Activated CD4-positive, alpha-beta memory T cell treated with anti-CD3 and anti-CD28 coated beads, Interleukin-2, amount 10 ng/mL, durations not matched to agents 7 days and 5 days (primary cell): ENCODE measurements at regions not wholly inside any gene's neighbourhood (a gene's known extent, or its start where the extent isn't known, plus 50 kb on each side); places are given as distances from the start of the nearest gene placed in this dataset.

Experiments used
- CTCF ChIA-PET: fragments of 350-600 bp; sonication (Branson Sonifier 250); formaldehyde crosslinking; loops from one replicate; lab custom pipeline; 2021; ENCODE audit warnings: antibody characterized with exemption, inconsistent platforms; lab: Charles Lee
- POLR2A ChIA-PET: fragments of 350-600 bp; sonication (Branson Sonifier 250); formaldehyde crosslinking; loops from one replicate; lab custom pipeline; 2021; ENCODE audit warnings: antibody characterized with exemption; lab: Charles Lee
- DNase-seq: peaks from one replicate; pipeline ENCODE4 v3.0.0-alpha.2; 2020
- H3K27ac Mint-ChIP-seq: one replicate; pipeline ENCODE4 v1.8.0; 2021; ENCODE audit warnings: mild to moderate bottlenecking, mixed read lengths
- H3K27me3 Mint-ChIP-seq: one replicate; pipeline ENCODE4 v1.8.0; 2021; ENCODE audit warnings: mixed read lengths
- H3K36me3 Mint-ChIP-seq: one replicate; pipeline ENCODE4 v1.8.0; 2021; ENCODE audit warnings: low read depth, mixed read lengths
- H3K4me1 Mint-ChIP-seq: one replicate; pipeline ENCODE4 v1.8.0; 2021; ENCODE audit warnings: mixed read lengths
- H3K4me3 Mint-ChIP-seq: one replicate; pipeline ENCODE4 v1.8.0; 2021; ENCODE audit warnings: mild to moderate bottlenecking, mixed read lengths
- H3K9me3 Mint-ChIP-seq: one replicate; pipeline ENCODE4 v1.8.0; 2021; ENCODE audit warnings: mixed read lengths

DNA sequence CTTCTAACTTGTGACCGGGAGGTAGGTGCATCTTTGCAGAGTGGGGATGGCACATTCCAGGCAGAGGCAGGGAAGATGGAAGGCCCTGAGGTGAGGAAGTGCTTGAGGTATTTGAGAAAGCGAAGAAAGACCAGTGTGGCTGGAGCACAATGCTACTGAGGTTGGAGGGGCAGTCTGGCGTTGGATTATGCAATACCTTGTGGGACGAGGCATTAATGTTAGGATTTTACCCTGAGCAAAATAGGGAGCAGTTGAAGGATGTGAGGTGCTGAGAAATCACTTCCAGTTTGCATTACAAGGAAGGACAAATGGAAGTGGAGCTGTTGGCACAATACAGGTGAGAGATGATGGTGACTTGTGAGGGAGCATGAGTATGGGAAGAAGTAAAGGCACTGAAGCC, 145.5 kb downstream of the KCNA5 start:
- no peaks in the 10 kb centered on the region for H3K9me3 Mint-ChIP-seq

DNA sequence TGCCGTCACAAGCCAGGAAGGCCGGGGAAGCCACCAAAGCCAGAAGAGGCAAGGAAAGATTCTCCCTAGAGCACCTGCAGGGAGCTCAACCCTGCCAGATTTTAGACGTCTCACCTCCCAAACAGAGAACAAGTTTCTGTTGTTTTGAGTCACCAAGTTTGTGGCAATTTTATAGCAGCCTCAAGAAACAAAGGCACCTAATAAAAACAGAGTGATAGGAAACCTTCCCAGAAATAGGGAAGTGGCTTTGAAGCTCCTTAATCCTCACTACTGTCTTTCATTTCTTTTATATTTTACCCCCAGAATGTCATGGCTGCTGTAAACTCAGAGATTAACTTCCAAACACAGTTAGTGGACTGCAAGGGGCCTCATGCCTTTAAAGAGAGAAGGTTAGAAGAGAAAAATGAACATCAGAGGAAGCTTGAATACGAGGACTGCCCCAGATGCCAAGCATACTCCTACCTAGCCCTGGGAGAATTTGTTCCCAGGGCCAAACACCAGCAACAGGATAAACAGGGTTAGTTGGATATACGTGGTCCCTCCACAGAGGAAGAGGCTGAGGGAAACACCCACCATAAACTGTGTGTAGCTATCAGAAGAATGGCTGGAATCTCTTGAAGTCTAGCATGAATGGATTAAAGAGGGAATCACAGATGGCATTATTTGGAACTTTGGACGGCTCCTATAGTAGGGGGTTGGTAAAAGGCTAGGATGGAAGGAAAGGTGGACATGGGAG, 148.3 kb downstream of the KCNA5 start:
- H3K27me3 Mint-ChIP-seq = peaks cover 1% of the 10 kb centered on the region
- no peaks in the 10 kb centered on the region for H3K36me3 Mint-ChIP-seq
- ChIA-PET CTCF (no interaction called here), POLR2A (no interaction called here)
- no peaks in the 10 kb centered on the region for H3K4me1 Mint-ChIP-seq
- no peak for DNase-seq
- H3K4me3 Mint-ChIP-seq = no peak overlapping the region
- H3K27ac Mint-ChIP-seq = no peak overlapping the region
- no peaks in the 10 kb centered on the region for H3K9me3 Mint-ChIP-seq

More for the DNA sequence above, 145.5 kb downstream of the KCNA5 start:
- H3K36me3 Mint-ChIP-seq = no peaks in the 10 kb centered on the region
- CTCF ChIA-PET = no interaction called here
- POLR2A ChIA-PET = no interaction called here
- no peaks in the 10 kb centered on the region for H3K27me3 Mint-ChIP-seq
- H3K4me1 Mint-ChIP-seq = no peaks in the 10 kb centered on the region
- no peak overlapping the region for H3K27ac Mint-ChIP-seq
- H3K4me3 Mint-ChIP-seq = no peak overlapping the region
- DNase-seq = no peak

DNA sequence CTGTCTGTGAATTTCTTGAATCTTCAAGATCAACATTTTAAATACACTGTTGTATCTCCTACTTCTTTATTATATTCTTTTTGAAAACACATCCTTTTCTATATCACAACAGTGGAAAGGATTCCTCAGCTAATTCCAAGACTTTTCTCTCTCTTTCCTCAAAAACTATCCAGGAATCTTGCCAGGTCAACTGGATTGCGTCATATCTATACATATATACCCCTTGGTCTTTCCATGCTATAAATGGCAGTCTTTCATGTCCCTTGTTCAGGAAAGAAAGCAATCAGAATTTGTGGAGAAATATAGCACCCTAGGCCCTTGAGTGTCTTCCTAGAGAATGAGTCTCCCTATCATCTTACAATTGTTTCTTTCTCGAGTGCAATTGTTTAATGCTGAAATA, 149.0 kb downstream of the KCNA5 start:
- Mint-ChIP-seq H3K27me3 (peaks cover 1% of the 10 kb centered on the region), H3K36me3 (no peaks in the 10 kb centered on the region), H3K4me1 (no peaks in the 10 kb centered on the region), H3K27ac (no peak overlapping the region), H3K9me3 (no peaks in the 10 kb centered on the region), H3K4me3 (no peak overlapping the region)
- ChIA-PET POLR2A (no interaction called here), CTCF (no interaction called here)
- no peak for DNase-seq

DNA sequence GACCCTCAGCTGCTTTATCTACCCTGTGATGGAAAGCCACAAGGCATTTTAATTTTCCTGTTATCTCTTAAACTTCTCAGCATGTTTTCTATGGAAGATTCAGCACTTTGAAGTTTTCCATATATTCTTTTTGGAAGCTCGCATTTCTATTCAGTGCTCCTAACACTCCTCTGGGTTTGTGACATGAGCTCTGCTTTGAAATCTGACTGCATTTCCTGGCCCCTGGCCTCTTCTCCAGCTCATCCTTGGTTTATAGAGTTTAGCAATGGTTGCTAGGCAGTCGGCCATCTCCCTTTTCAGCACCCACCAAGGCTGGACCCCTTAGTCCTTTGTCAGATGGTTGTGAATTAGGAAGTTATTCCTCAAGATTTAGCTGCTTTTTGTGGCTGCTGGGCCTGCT, 150.6 kb downstream of the KCNA5 start:
- Mint-ChIP-seq H3K27me3 (peaks cover 1% of the 10 kb centered on the region), H3K4me3 (no peak overlapping the region), H3K9me3 (no peaks in the 10 kb centered on the region), H3K27ac (no peak overlapping the region), H3K36me3 (no peaks in the 10 kb centered on the region), H3K4me1 (no peaks in the 10 kb centered on the region)
- DNase-seq = no peak
- ChIA-PET POLR2A (no interaction called here), CTCF (no interaction called here)

DNA sequence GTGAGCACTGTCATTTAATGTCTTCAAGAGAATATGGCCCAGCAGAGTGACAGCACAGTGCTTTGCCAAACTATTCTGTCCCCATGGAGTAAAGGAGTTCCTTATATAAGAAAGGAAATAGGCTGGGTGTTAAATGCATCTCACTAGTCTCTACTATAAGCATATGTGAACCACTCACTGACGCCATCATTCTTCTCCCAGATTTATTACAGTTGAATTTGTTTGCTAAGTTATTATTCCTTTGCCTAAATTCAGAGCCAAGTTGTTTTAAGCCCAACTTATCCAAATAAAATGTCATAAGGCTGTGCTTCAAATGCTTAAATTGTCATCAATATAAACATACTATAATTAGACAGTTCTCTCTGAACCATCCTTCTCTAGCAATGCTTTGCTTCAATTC, 151.6 kb downstream of the KCNA5 start:
- peaks cover 1% of the 10 kb centered on the region for H3K27me3 Mint-ChIP-seq
- H3K36me3 Mint-ChIP-seq = no peaks in the 10 kb centered on the region
- H3K9me3 Mint-ChIP-seq = no peaks in the 10 kb centered on the region
- no peak overlapping the region for H3K4me3 Mint-ChIP-seq
- POLR2A ChIA-PET = no interaction called here
- H3K27ac Mint-ChIP-seq = no peak overlapping the region
- CTCF ChIA-PET = no interaction called here
- H3K4me1 Mint-ChIP-seq = no peaks in the 10 kb centered on the region
- no peak for DNase-seq

DNA sequence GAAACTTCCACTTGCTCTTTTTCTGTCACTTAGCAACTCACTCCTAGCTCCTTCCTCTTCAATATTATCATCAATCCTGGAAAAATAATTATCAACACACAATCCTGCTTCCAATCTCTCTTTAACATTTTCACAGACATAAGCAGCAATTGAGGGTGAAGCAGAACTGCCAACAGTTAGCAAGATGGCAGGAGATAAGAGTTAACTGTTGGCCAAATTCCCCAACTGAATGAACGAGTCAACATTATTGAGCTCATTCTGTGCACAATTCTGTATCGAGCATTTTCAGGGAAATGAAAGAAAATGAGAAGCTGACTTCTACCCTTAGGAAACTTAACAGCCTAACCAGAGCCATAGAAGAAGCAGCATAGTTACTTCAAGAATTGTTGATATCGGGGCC, 152.0 kb downstream of the KCNA5 start:
- Mint-ChIP-seq H3K36me3 (no peaks in the 10 kb centered on the region), H3K27ac (no peak overlapping the region), H3K4me3 (no peak overlapping the region), H3K4me1 (no peaks in the 10 kb centered on the region), H3K27me3 (peaks cover 1% of the 10 kb centered on the region), H3K9me3 (no peaks in the 10 kb centered on the region)
- ChIA-PET CTCF (no interaction called here), POLR2A (no interaction called here)
- DNase-seq = no peak

DNA sequence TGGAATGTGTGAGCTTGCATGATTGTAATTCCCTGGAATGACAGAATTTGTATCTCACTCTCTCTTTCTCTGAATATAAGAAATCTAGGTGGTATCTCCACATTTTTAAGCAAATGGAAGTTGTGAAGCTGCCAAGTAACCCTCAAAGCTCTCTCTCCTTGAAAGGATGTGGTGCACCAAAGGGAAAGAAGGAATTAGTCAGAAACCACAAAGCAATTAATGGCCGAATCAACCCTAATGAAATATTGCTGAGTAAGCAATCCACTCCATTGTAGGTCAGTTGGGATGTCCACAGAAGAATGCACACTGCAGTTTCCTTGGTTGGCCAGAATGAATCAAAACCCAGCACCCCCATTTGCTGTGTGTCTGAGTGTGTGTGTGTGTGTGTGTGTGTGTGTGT, 153.5 kb downstream of the KCNA5 start:
- Mint-ChIP-seq H3K4me1 (no peaks in the 10 kb centered on the region), H3K4me3 (no peak overlapping the region), H3K36me3 (no peaks in the 10 kb centered on the region), H3K27me3 (peaks cover 1% of the 10 kb centered on the region), H3K27ac (no peak overlapping the region), H3K9me3 (no peaks in the 10 kb centered on the region)
- no peak for DNase-seq
- ChIA-PET POLR2A (no interaction called here), CTCF (no interaction called here)

DNA sequence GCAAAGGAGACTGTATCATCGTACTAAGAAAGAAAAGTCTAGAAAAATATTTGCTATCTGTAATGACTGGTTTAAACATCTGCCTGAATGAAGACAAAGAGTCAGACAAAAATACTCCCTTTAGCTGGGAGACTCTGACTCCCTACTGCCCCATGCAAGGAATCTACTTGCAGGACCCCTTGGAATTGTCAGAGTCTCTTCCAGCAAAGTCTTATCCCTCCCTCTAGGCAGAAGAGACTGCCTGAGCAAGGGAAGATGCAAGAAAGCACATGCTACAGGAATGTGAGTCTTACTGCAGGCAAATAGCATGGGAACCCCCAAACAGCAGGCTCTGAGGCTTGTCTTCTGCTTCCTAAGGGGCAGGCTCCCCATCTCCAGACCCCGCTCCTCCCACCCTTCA, 154.0 kb downstream of the KCNA5 start:
- no peak for DNase-seq
- Mint-ChIP-seq H3K36me3 (no peaks in the 10 kb centered on the region), H3K9me3 (no peaks in the 10 kb centered on the region), H3K27ac (no peak overlapping the region), H3K4me1 (no peaks in the 10 kb centered on the region), H3K4me3 (no peak overlapping the region), H3K27me3 (peaks cover 1% of the 10 kb centered on the region)
- CTCF ChIA-PET = no interaction called here
- POLR2A ChIA-PET = no interaction called here

DNA sequence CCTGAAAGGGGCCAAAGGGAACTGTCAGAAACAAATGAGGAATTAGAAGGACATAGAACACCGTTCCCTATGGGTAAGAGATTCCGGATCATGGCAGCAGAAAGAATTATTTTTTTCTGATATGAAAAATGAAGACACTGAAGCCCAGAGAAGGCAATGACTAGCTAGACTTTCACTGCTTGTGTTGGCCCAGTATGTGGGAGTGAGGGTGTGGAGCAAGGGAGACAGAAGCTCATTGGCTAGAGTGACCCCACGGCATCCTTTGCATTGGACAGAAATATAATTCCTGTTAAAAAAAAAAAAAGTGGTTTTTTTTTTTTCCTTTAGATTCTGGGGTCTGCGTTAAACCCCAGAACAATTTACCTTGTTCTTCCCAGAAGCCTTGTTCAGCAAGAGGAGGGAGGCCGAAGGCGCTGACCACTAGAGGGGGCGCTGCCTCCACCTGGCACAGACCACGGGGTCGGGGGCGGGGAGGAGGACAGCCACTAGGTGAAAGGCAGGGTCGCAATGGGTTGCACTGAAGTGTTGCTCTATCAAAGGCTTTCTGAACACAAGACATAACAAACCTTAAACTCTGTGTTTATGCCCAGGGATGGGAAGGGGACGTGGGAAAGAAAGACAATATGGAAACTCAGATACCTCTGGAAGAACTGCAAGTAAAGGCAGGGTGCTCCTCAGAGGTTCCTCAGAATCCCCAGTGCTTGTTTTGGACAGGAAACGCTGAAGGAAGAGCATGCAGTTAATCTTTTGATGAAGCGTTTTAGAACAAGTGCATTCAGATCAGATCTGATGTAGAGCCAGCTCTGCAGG, 156.8 kb downstream of the KCNA5 start:
- no peak for DNase-seq
- ChIA-PET POLR2A (no interaction called here), CTCF (no interaction called here)
- Mint-ChIP-seq H3K27me3 (peaks cover 1% of the 10 kb centered on the region), H3K36me3 (no peaks in the 10 kb centered on the region), H3K27ac (no peak overlapping the region), H3K4me1 (no peaks in the 10 kb centered on the region), H3K9me3 (no peaks in the 10 kb centered on the region), H3K4me3 (no peak overlapping the region)

DNA sequence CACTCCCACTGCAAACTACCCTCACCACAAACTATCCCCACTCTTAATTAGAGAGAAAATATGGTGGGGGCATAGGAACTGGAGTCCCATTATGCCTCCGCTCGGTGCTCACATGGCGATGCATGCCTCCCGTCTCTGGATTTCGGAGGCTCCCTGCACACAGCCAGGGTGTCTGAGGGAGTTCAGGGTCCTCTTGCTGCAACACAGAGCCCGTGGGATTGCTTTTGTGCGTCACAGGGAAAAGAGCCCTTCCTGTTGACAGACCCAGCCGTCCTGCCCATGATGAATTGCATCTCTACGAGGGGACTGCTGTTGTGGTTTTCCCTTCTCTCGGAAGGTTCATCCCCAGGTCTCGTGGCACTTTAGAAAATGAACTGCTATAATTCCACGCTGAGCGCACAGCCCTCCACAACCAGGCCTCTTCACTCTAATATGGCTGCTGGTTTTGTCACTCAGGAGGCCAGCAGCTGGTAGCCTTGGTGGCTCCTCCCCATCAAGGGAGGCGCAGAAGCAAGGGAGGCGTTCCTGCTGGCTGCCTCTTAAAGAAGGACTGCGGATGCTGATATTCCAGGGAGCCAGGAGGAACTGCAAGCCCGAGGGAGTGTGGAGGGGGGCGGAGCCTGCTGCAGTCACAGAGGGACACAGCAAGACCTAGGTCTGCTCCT, 158.0 kb downstream of the KCNA5 start:
- Mint-ChIP-seq H3K9me3 (no peaks in the 10 kb centered on the region), H3K4me1 (no peaks in the 10 kb centered on the region), H3K36me3 (no peaks in the 10 kb centered on the region), H3K27me3 (no peaks in the 10 kb centered on the region), H3K27ac (no peak overlapping the region), H3K4me3 (no peak overlapping the region)
- CTCF ChIA-PET = no interaction called here
- DNase-seq = no peak
- POLR2A ChIA-PET = no interaction called here

DNA sequence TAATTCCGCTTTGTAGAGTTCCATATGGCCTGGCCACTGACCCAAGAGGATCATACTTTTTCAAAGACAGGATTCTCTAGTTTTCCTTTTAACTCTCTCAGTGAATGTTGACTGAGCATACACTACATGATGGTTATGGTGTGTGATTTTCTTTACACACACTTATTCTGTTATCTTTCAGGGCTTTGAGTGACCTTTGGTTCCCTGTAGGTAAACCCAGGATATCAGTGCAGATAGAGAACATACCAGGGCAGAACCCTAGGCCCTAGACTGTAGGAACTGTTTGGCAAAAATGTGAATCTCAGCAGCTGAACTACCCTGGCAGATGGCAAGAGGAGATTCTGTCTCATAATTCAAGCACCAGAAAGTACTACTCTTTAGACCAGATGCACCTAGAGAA, 159.6 kb downstream of the KCNA5 start:
- no peak for DNase-seq
- no peaks in the 10 kb centered on the region for H3K4me1 Mint-ChIP-seq
- no peaks in the 10 kb centered on the region for H3K27me3 Mint-ChIP-seq
- no peaks in the 10 kb centered on the region for H3K9me3 Mint-ChIP-seq
- no peak overlapping the region for H3K4me3 Mint-ChIP-seq
- ChIA-PET POLR2A (no interaction called here), CTCF (no interaction called here)
- H3K27ac Mint-ChIP-seq = no peak overlapping the region
- no peaks in the 10 kb centered on the region for H3K36me3 Mint-ChIP-seq

DNA sequence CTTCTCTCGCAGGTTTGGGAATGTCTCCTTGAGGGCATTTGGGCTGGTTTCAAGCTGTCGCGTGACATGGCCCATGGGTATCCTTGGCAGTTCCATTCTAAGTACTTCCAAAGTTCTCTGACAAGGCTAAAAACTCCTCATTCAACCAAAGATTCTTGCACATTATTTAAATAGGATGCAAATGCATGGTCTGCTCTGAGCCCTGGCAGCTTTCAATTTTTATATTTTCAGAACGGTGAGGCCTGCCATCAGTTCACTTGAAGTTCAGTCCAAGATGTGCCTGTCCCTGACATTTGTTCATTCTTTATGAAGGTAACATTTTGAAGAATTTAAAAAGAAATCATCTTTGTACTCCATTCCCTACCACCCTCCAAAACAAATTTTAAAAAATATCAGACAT, 160.0 kb downstream of the KCNA5 start:
- Mint-ChIP-seq H3K27ac (no peak overlapping the region), H3K4me3 (no peak overlapping the region), H3K4me1 (no peaks in the 10 kb centered on the region), H3K9me3 (no peaks in the 10 kb centered on the region), H3K36me3 (no peaks in the 10 kb centered on the region), H3K27me3 (no peaks in the 10 kb centered on the region)
- POLR2A ChIA-PET = no interaction called here
- CTCF ChIA-PET = no interaction called here
- no peak for DNase-seq

DNA sequence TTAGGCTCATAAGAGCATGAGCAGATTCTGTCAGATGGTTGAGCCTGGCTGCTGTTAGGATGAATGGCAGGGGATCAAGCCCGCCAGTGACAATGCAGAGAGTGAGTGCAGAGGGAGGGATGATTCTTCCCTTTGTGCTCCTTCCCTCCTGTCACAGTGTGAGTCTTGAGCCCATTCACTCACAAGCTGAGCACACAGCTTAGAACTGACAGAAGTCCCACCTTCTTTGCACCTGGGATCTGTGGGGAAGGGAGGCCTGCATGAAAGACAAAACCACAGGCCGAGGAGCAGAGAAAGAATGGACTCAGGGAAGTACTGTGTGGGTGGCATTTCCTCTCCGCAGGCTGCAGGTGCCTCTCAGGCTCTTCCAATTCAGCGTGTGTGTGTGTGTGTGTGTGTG, 160.6 kb downstream of the KCNA5 start:
- H3K27ac Mint-ChIP-seq = no peak overlapping the region
- POLR2A ChIA-PET = no interaction called here
- CTCF ChIA-PET = no interaction called here
- H3K9me3 Mint-ChIP-seq = no peaks in the 10 kb centered on the region
- H3K4me1 Mint-ChIP-seq = no peaks in the 10 kb centered on the region
- no peaks in the 10 kb centered on the region for H3K36me3 Mint-ChIP-seq
- no peak for DNase-seq
- H3K4me3 Mint-ChIP-seq = no peak overlapping the region
- no peaks in the 10 kb centered on the region for H3K27me3 Mint-ChIP-seq
